LNCaP clone FGC (cell line): ENCODE measurements at regions not wholly inside any gene's neighbourhood (a gene's known extent, or its start where the extent isn't known, plus 50 kb on each side); places are given as distances from the start of the nearest gene placed in this dataset.

Experiments used
- DNase-seq: peaks from one replicate; pipeline ENCODE4 v3.0.0-alpha.2; 2011; ENCODE audit warnings: low read depth
- H3K4me3 ChIP-seq: 2 replicates; pipeline ENCODE4 v1.5.1; 2011; ENCODE audit warnings: mild to moderate bottlenecking, low read depth, low read length, control low read depth
- TF ChIP-seq, protein P1 (sequence below): IDR thresholded peaks from 2 replicates; pipeline ENCODE4 v1.5.1; 2012; ENCODE audit warnings: mild to moderate bottlenecking; ENCODE audit not compliant: control insufficient read depth, insufficient read depth; ENCODE audit errors: extremely low read depth

DNA sequence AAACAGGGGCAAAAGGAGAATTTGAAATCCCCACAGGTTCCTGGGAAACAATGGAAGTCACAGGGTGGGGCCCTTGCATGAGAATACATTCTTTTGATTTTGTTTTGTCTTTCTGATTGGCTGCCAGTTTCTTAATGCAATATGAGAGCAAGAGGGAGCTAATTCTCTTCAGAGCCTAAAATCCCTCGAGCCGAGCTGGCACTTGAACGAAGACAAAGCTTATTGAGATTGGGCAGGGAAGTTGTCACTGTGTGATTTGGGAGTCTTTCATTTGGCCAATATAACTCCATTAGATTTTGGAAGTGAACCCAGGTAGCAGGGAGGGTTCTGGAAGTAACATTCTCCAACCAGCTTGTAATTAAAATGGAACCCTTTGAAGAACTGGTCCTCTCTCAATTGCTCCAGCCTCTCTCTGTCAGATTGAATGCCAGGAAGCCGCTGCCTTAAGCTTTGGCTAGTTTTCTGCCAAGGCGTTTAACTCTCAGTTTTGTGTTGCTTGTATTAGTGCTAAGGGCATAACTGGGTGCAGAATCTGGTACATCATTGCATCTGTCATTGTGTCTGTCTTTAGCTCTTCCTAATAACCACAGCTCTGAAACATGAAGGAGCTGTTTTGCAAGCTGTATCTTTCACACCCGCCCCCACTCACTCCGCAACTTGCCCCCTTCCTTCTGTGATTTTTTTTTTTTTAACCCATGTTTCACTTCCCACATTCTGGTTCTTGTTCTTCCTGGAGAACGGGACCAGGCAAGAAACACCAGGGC lies 272.0 kb downstream of the MAF start:
- TF ChIP-seq, protein P1, sequence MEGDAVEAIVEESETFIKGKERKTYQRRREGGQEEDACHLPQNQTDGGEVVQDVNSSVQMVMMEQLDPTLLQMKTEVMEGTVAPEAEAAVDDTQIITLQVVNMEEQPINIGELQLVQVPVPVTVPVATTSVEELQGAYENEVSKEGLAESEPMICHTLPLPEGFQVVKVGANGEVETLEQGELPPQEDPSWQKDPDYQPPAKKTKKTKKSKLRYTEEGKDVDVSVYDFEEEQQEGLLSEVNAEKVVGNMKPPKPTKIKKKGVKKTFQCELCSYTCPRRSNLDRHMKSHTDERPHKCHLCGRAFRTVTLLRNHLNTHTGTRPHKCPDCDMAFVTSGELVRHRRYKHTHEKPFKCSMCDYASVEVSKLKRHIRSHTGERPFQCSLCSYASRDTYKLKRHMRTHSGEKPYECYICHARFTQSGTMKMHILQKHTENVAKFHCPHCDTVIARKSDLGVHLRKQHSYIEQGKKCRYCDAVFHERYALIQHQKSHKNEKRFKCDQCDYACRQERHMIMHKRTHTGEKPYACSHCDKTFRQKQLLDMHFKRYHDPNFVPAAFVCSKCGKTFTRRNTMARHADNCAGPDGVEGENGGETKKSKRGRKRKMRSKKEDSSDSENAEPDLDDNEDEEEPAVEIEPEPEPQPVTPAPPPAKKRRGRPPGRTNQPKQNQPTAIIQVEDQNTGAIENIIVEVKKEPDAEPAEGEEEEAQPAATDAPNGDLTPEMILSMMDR, result peak; percentile 29
- H3K4me3 ChIP-seq, result no peak overlapping the region
- DNase-seq, result no peak

DNA sequence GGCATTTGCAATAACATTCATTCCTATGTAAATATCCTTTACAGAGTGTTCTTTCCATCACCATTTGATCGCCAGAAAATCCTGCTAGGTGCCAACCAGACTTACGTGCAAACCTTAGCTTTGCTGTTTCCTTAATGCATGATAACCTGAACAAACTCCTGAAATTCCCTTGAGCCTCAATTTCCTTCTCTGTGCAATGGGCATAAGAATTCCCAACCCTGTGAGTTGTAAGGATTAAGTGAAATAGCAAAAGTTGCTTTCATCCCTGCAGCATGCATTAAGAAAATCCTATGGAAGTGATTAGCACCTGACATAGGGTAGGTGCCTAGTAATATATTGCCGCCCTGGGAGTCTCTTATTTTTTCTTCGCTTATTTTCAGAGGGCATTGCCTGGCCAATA lies 272.7 kb downstream of the MAF start:
- TF ChIP-seq, protein P1, result no peak
- H3K4me3 ChIP-seq, result no peak overlapping the region
- DNase-seq, result peak; percentile 68

DNA sequence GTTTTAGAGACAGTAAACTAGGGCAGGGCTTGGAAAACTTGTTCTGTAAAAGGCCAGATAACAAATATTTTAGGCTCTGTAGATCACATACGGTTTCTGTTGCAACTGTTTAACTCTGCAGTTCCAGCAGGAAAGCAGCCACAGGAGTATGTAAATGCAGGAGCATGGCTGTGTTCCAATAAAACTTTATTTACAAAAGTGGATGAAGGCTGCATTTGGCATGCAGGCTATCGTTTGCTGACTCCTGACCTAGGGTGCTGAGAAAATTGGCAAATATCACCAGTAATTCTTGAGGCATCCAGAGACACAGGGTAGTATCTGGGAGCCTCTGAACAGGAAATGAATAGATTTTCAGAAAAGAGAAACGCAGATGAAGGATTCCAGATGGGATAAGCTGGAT lies 274.0 kb downstream of the MAF start:
- no peak overlapping the region for H3K4me3 ChIP-seq
- TF ChIP-seq, protein P1, result no peak
- DNase-seq, result peak; percentile 8

DNA sequence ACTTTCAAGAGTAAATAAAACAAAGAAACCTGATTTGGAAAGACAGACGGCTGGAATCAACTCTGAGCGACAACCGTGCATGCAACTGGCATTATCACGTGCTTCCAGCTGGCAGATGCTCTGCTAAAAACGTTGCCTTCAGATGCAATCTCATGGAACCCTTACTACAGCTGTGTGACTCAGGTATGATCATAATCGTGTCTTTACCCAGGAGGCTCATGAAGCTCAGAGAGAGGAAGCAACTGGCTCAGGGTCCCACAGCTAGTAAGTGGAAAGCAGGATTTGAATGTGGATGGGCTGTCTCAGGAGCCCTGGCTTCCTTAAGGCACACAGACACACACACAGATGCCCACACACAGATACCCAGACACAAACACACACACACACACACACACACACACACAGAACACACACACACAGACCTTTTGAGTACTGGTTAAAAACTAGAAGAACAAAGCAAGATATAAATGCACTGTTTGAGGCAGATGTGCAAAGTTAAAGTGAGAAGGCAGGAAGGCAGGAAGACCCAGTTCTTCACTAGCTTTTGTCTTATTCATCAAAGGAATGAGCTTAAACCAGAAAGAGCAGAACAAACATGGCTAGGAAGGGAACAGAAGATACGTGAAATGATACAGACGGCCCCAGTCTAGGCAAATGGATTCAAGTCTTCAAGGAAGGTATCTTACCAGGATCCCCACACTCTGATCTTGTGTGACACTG lies 275.2 kb downstream of the MAF start:
- H3K4me3 ChIP-seq, result no peak overlapping the region
- TF ChIP-seq, protein P1, result no peak
- no peak for DNase-seq

DNA sequence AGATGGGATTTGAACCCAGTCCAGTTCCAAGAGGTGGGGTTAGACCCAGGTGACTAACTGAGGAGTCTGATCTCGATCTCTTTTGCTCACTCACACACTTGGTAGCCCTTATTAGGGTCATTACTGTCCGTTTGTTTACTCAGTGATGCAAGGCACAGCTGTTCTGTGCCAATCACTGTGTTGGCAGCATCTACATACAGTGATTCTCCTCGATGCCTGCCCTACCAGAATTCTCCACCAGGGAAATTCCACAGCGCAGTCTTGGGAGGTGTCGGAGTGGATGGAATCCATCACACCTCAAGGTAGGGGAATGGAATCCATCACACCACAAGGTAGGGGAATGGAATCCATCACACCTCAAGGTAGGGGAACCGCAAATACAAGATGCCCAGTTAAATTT lies 279.6 kb downstream of the MAF start:
- DNase-seq, result no peak
- TF ChIP-seq, protein P1, result no peak
- no peak overlapping the region for H3K4me3 ChIP-seq

DNA sequence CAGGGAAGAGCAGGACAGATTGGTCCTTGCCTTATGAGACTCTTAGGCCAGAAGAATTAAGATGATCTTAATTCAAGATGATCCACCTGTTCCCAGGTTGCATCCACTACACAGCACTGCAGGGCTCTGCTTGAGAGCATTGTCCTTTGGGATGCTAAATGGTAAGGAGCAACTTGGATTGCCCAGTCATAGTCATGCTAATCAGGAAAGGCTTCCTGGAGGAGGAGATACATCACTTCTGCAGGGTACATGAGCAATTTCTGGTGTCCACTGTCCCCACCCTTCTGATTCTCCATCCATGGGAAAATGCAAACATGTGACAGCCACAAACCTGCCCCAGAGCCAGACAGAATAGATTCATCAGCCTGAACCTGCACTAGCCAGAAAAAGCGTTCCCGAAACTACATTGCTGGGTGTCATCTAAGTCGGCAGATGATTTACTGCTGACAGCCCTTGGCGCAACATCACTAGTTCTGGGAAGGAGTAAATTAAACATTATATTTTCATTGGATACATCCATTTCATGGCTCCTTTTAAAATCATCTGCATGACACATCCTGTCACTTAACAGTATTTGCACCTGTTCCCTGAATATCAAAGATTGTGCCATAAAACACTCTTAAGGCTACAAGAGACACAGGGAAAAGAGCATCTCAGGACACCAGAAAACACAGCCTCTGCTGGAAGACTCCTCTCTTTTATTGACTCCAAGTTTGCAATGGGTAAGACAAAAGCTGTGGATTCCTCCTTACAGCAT lies 282.2 kb downstream of the MAF start:
- no peak for DNase-seq
- TF ChIP-seq, protein P1, result no peak
- H3K4me3 ChIP-seq, result no peak overlapping the region
